K562 (cell line): ENCODE measurements at regions not wholly inside any gene's neighbourhood (a gene's known extent, or its start where the extent isn't known, plus 50 kb on each side); places are given as distances from the start of the nearest gene placed in this dataset.
"Not testable (repeated sequence)": the region's sequence is repeated elsewhere in the genome, so short reads cannot be mapped to it uniquely, and the experiment has no call there.

Source experiments
- ATAC-seq: fragments of 200-7000 bp; cut with Tn5 transposase; 3 replicates; pipeline ENCODE4 v1.9.1; 2020; ENCODE audit warnings: moderate library complexity
- BruUV-seq: library from RNA; stranded (reverse); fragments of 400-500 nt; replicated peaks from 2 replicates; lab custom pipeline; 2021; lab: Mats Ljungman, UMichigan
- CTCF ChIA-PET: fragments of 300-600 bp; formaldehyde crosslinking; extraction: SDS; loops from one replicate; lab custom pipeline; 2021; ENCODE audit warnings: low intra/inter-chr PET ratio; lab: Yijun Ruan, JAX
- POLR2A ChIA-PET: fragments of 300-600, 350-650 bp; sonication (Branson Sonifier 250); formaldehyde crosslinking; extraction: SDS; loops from one replicate; lab custom pipeline; 2021; ENCODE audit warnings: antibody characterized with exemption, inconsistent platforms; lab: Yijun Ruan, JAX
- DNase-seq, 4 experiments: peaks; one replicate each; pipeline versions ENCODE4 v3.0.0 to v3.0.0-alpha.2; 2011 to 2018; ENCODE audit warnings: low spot score in 3 of 4, mixed read lengths in 3 of 4; ENCODE audit errors: extremely low read depth in 1 of 4
- FAIRE-seq: peaks from 2 replicates; lab custom pipeline; 2011; peaks lifted over from hg19 to GRCh38; lab: Jason Lieb, UNC
- H2AFZ ChIP-seq: 2 replicates; pipeline ENCODE4 v1.6.0; 2011; ENCODE audit warnings: low read depth, low read length, control low read depth, inconsistent platforms
- H3K27ac ChIP-seq: fragments of 200-600 bp; 3 replicates; pipeline ENCODE4 v1.8.0; 2011; ENCODE audit warnings: low read depth, mild to moderate bottlenecking, control low read depth, inconsistent platforms, low read length, moderate library complexity, mixed read lengths; ENCODE audit errors: extremely low read depth
- H3K27me3 ChIP-seq, 2 experiments: fragments of 300-600 bp in 1 of 2; 2 replicates in 1 of 2; 3 replicates in 1 of 2; pipeline versions ENCODE4 v1.6.0 to v1.8.0; 2011; ENCODE audit warnings: inconsistent platforms in 2 of 2, low read length in 2 of 2, mild to moderate bottlenecking in 1 of 2, mixed read lengths in 1 of 2, moderate library complexity in 1 of 2; ENCODE audit not compliant: control insufficient read depth in 2 of 2, insufficient read depth in 2 of 2
- H3K36me3 ChIP-seq: fragments of 300-600 bp; 3 replicates; pipeline ENCODE4 v1.8.0; 2011; ENCODE audit warnings: mild to moderate bottlenecking, low read length, inconsistent platforms; ENCODE audit not compliant: control insufficient read depth, insufficient read depth
- H3K4me1 ChIP-seq, 2 experiments: fragments of 200-600 bp in 1 of 2; replicated peaks in 1 of 2; 2 replicates in 1 of 2; 3 replicates in 1 of 2; pipeline versions ENCODE4 v1.5.1 to v1.8.0; 2011; ENCODE audit warnings: inconsistent platforms in 2 of 2, low read length in 2 of 2, mild to moderate bottlenecking in 1 of 2, mixed read lengths in 1 of 2, moderate library complexity in 1 of 2; ENCODE audit not compliant: control insufficient read depth in 2 of 2, insufficient read depth in 2 of 2
- H3K4me2 ChIP-seq: 2 replicates; pipeline ENCODE4 v1.6.1; 2011; ENCODE audit warnings: low read length, control low read depth, inconsistent platforms, mixed read lengths; ENCODE audit not compliant: insufficient read depth
- H3K4me3 ChIP-seq: fragments of 200-600 bp; sonication (generic), shearing (Covaris generic); 2 replicates; pipeline ENCODE4 v1.5.1; 2016; ENCODE audit warnings: control low read depth, inconsistent platforms
- H3K79me2 ChIP-seq: fragments of 200-600 bp; 3 replicates; pipeline ENCODE4 v1.8.0; 2011; ENCODE audit warnings: low read length, inconsistent platforms; ENCODE audit not compliant: control insufficient read depth, insufficient read depth
- H3K9ac ChIP-seq, 2 experiments: 2 replicates each; pipeline versions ENCODE4 v1.6.0 to v1.6.1; 2011; ENCODE audit warnings: low read depth in 2 of 2, low read length in 2 of 2, control low read depth in 1 of 2, inconsistent platforms in 1 of 2, mild to moderate bottlenecking in 1 of 2, mixed read lengths in 1 of 2; ENCODE audit not compliant: insufficient read depth in 1 of 2
- H3K9me1 ChIP-seq: one replicate; pipeline ENCODE4 v1.6.0; 2011; ENCODE audit warnings: inconsistent platforms, mild to moderate bottlenecking, low read length, moderate library complexity; ENCODE audit not compliant: control insufficient read depth, insufficient read depth
- H3K9me3 ChIP-seq: replicated peaks from 2 replicates; pipeline ENCODE4 v1.5.1; 2011; ENCODE audit warnings: low read depth, low read length, inconsistent platforms; ENCODE audit not compliant: control insufficient read depth, insufficient read depth
- H4K20me1 ChIP-seq: replicated peaks from 2 replicates; pipeline ENCODE4 v1.6.1; 2011; ENCODE audit warnings: low read length, inconsistent platforms, mixed read lengths; ENCODE audit not compliant: control insufficient read depth, insufficient read depth
- BHLHE40 ChIP-seq: IDR thresholded peaks from 2 replicates; pipeline ENCODE4 v1.6.1; 2011; ENCODE audit warnings: low read length, improper control_type of control experiment
- CAMTA2 ChIP-seq: fragments of 250-450 bp; sonication (Bioruptor Pico); conservative IDR thresholded peaks from 2 replicates; pipeline ENCODE4 v1.5.1; 2022
- CBX5 ChIP-seq: IDR thresholded peaks from 2 replicates; pipeline ENCODE4 v1.6.1; 2014; ENCODE audit warnings: low read depth, borderline replicate concordance
- CCAR2 ChIP-seq: fragments of 200-400 bp; formaldehyde crosslinking; IDR thresholded peaks from 2 replicates; pipeline ENCODE4 v1.6.1; 2017; ENCODE audit warnings: mild to moderate bottlenecking, low read depth, low read length
- DIDO1 ChIP-seq: fragments of 450-650 bp; IDR thresholded peaks from 2 replicates; pipeline ENCODE4 v1.6.1; 2016; ENCODE audit warnings: low read depth, missing biosample characterization, missing genetic modification characterization
- EGR1 ChIP-seq: fragments of 450-650 bp; conservative IDR thresholded peaks from 2 replicates; pipeline ENCODE4 v1.6.1; 2017; ENCODE audit warnings: mild to moderate bottlenecking
- ELF2 ChIP-seq: fragments of 250-450 bp; sonication (Bioruptor Pico); IDR thresholded peaks from 2 replicates; pipeline ENCODE4 v1.5.0; 2021; ENCODE audit warnings: mild to moderate bottlenecking
- ILK ChIP-seq: fragments of 450-650 bp; IDR thresholded peaks from 2 replicates; pipeline ENCODE4 v1.6.1; 2016; ENCODE audit warnings: missing genetic modification characterization, low read depth, mild to moderate bottlenecking, missing compliant biosample characterization, moderate library complexity, borderline replicate concordance
- RBM39 ChIP-seq: fragments of 200-400 bp; formaldehyde crosslinking; optimal IDR thresholded peaks from 2 replicates; pipeline ENCODE3; 2018; ENCODE audit warnings: low read depth, low read length
- WGBS: fragments of 100-300 bp; shearing (Covaris generic); methylation state at CpG from one replicate; pipeline ENCODE4 v1.1.6; 2016; ENCODE audit warnings: low coverage, mixed read lengths; ENCODE audit not compliant: insufficient coverage; ENCODE audit errors: missing lambda C conversion rate; 5-methylcytosine and 5-hydroxymethylcytosine counted together
- in situ Hi-C: fragments of 300-500 bp; cut with MboI; formaldehyde crosslinking; loops from 4 replicates; pipeline ENCODE4 v1.15.0; 2018; ENCODE audit warnings: inconsistent platforms, mixed read lengths
- intact Hi-C: fragments of 100-400 bp; cut with micrococcal nuclease; formaldehyde crosslinking; loops from 2 replicates; pipeline ENCODE4 v1.14.2; 2022
- TF ChIP-seq, protein P1 (sequence below): fragments of 250-450 bp; sonication (Bioruptor Pico); IDR thresholded peaks from 2 replicates; pipeline ENCODE4 v1.5.0; 2021; ENCODE audit warnings: mild to moderate bottlenecking, borderline replicate concordance

DNA sequence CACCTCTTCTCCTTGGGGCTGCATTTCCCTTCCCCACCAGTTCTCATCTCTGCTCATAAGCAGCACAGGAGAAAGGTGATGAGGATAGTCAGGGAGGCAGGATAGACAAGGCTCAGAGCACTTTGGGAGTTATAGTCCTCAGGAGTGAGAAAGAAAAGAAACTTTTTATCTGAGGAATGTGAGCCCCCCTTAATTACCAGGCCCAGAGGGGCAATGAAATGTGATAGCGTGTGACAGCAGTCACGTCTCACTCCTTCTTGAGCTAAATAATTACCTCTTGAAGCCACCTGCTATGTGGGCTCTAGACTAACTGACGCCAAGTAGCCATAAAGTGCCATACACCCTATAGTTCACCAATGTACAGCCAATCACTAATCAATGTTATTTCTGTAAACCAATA lies 105.8 kb downstream of the SPP2 start (continued):
- TF ChIP-seq CBX5: no peak

DNA sequence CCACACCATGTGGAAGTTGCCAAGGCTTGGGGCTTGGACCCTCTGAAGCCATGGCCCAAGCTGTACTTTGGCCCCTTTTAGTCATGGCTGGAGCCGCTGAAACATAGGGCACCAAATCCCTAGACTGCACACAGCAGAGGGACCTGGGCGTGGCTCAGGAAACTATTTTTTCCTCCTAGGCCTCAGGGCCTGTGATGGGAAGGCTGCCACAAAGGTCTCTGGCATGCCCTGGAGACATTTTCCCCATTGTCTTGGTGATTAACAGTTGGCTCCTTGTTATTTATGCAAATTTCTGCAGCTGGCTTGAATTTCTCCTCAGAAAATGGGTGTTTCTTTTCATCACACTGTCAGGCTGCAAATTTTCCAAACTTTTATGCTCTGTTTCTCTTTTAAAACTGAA lies 102.3 kb downstream of the SPP2 start:
- H3K9me3 ChIP-seq, H3K4me1 ChIP-seq, H3K79me2 ChIP-seq, H3K4me3 ChIP-seq, H3K9ac ChIP-seq, DNase-seq, BruUV-seq, in situ Hi-C loops, intact Hi-C loops, H3K27ac ChIP-seq, H3K27me3 ChIP-seq, CTCF ChIA-PET, H4K20me1 ChIP-seq, ATAC-seq, H3K9me1 ChIP-seq, FAIRE-seq, H3K4me2 ChIP-seq, POLR2A ChIA-PET, H2AFZ ChIP-seq, H3K36me3 ChIP-seq: not testable (repeated sequence)
- no CpG with 5 or more reads among the region's 2 CpGs for whole genome bisulfite sequencing

DNA sequence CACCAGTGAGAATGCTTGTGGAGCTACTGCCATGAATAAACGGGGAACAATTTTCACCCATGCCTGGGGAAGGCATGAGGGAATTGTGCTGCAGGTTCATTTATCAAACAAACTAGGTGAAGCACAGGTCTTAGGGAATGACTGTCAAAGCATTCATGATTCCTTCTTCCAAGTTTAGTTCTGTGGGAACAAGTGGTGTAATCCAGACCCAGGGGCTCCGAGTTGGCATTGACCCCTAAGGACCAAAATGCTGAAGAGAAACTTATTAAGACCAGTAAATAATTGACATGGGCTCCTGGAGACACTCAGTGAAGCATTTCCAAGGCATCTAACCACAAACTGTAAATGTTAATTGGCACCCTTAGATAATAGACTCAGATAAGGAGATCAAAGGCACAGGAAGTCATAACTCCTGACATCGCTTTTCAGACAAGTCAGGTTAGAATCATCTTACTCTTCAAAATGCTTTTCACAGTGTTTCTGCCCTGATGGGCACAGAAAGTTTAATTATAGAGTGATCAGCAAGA lies 96.9 kb downstream of the SPP2 start:
- no peak overlapping the region for H3K4me3 ChIP-seq
- no peak for TF ChIP-seq RBM39
- TF ChIP-seq DIDO1: no peak
- TF ChIP-seq CAMTA2: no peak
- TF ChIP-seq EGR1: no peak
- TF ChIP-seq ELF2 (CRISPR knock-in tag): no peak
- TF ChIP-seq, protein P1, sequence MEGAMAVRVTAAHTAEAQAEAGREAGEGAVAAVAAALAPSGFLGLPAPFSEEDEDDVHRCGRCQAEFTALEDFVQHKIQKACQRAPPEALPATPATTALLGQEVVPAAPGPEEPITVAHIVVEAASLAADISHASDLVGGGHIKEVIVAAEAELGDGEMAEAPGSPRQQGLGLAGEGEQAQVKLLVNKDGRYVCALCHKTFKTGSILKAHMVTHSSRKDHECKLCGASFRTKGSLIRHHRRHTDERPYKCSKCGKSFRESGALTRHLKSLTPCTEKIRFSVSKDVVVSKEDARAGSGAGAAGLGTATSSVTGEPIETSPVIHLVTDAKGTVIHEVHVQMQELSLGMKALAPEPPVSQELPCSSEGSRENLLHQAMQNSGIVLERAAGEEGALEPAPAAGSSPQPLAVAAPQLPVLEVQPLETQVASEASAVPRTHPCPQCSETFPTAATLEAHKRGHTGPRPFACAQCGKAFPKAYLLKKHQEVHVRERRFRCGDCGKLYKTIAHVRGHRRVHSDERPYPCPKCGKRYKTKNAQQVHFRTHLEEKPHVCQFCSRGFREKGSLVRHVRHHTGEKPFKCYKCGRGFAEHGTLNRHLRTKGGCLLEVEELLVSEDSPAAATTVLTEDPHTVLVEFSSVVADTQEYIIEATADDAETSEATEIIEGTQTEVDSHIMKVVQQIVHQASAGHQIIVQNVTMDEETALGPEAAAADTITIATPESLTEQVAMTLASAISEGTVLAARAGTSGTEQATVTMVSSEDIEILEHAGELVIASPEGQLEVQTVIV (CRISPR knock-in tag): no peak
- TF ChIP-seq CCAR2: no peak
- TF ChIP-seq ILK: no peak
- no peak for TF ChIP-seq BHLHE40

More for the DNA sequence above, 96.9 kb downstream of the SPP2 start:
- Histone ChIP-seq H3K9me3 (no peaks in the 10 kb centered on the region), H3K27me3 (no peaks in the 10 kb centered on the region), H3K79me2 (no peaks in the 10 kb centered on the region), H3K9ac (no peak overlapping the region), H3K4me2 (no peak overlapping the region), H3K36me3 (no peaks in the 10 kb centered on the region), H3K27ac (no peak overlapping the region), H2AFZ (no peak overlapping the region), H3K4me1 (no peaks in the 10 kb centered on the region), H3K9me1 (no peaks in the 10 kb centered on the region), H4K20me1 (no peaks in the 10 kb centered on the region)
- intact Hi-C loops (no loop called here), in situ Hi-C loops (no loop called here)
- POLR2A ChIA-PET: interaction anchor here (1.2 kb wide), 1 partner anchor 8 kb away, joined by 5 read pairs; no protein-coding TSS in a partner anchor
- CTCF ChIA-PET: no interaction called here
- BruUV-seq: no TSS peak
- ATAC-seq (no peak), DNase-seq (no peak), FAIRE-seq (no peak)
- WGBS: 7% methylated on average over 3 of the region's 3 CpGs
